T-helper 9 cell (primary cell): ENCODE measurements at regions not wholly inside any gene's neighbourhood (a gene's known extent, or its start where the extent isn't known, plus 50 kb on each side); places are given as distances from the start of the nearest gene placed in this dataset.

ENCODE experiments used
- DNase-seq: peaks from one replicate; pipeline ENCODE4 v3.0.0-alpha.2; 2020

- no peak for DNase-seq
Observed at GRCh38 chr2:14554849-14555545, 77.5 kb upstream of the LRATD1 start.

- no peak for DNase-seq
Observed at GRCh38 chr2:14557111-14557510, 75.4 kb upstream of the LRATD1 start.

GRCh38 chr2:14557916-14558315 is 74.6 kb upstream of the LRATD1 start:
- no peak for DNase-seq

- DNase-seq = no peak
Observed at GRCh38 chr2:14558335-14558919, 74.1 kb upstream of the LRATD1 start.

GRCh38 chr2:14560716-14561115 is 71.8 kb upstream of the LRATD1 start:
- DNase-seq = no peak

- DNase-seq = no peak
Observed at GRCh38 chr2:14563324-14563723, 69.2 kb upstream of the LRATD1 start.

GRCh38 chr2:14565666-14566065 is 66.9 kb upstream of the LRATD1 start:
- DNase-seq = no peak

GRCh38 chr2:14567561-14567960 is 65.0 kb upstream of the LRATD1 start:
- DNase-seq = no peak

- DNase-seq = no peak
Observed at GRCh38 chr2:14569294-14569693, 63.2 kb upstream of the LRATD1 start.

- no peak for DNase-seq
Observed at GRCh38 chr2:14572633-14573032, 59.9 kb upstream of the LRATD1 start.

- DNase-seq = no peak
Observed at GRCh38 chr2:14577843-14578242, 54.7 kb upstream of the LRATD1 start.
